NT2/D1 (cell line): ENCODE measurements at regions not wholly inside any gene's neighbourhood (a gene's known extent, or its start where the extent isn't known, plus 50 kb on each side); places are given as distances from the start of the nearest gene placed in this dataset.

ENCODE experiments used
- SUZ12 ChIP-seq: IDR thresholded peaks from 2 replicates; pipeline ENCODE4 v1.6.1; 2011; ENCODE audit not compliant: insufficient read length, insufficient read depth; ENCODE audit errors: extremely low read depth
- YY1 ChIP-seq: IDR thresholded peaks from 2 replicates; pipeline ENCODE4 v1.6.1; 2011; ENCODE audit not compliant: insufficient read length, insufficient read depth

GRCh38 chr2:42902939-42903709 lies 110.7 kb upstream of the HAAO start:
- TF ChIP-seq SUZ12 (no peak), YY1 (no peak)
